HCT116 (cell line): ENCODE measurements at regions not wholly inside any gene's neighbourhood (a gene's known extent, or its start where the extent isn't known, plus 50 kb on each side); places are given as distances from the start of the nearest gene placed in this dataset.

Experiments used
- ATAC-seq: fragments of 200-7000 bp; cut with Tn5 transposase; 2 replicates; pipeline ENCODE4 v1.9.1; 2020; ENCODE audit warnings: mild to moderate bottlenecking, moderate library complexity
- BruUV-seq: library from RNA; stranded (reverse); fragments of 400-500 nt; replicated peaks from 2 replicates; lab custom pipeline; 2021; lab: Mats Ljungman, UMichigan
- CTCF ChIA-PET: fragments of 300-600 bp; sonication (Branson Sonifier 250); formaldehyde crosslinking; loops from one replicate; lab custom pipeline; 2021; ENCODE audit warnings: antibody characterized with exemption; lab: Charles Lee
- POLR2A ChIA-PET: fragments of 300-600, 350-600 bp; sonication (Branson Sonifier 250); formaldehyde crosslinking; loops from one replicate; lab custom pipeline; 2021; ENCODE audit warnings: antibody characterized with exemption; lab: Charles Lee
- RAD21 ChIA-PET, 2 experiments: fragments of 300-600 bp; sonication (Branson Sonifier 250); formaldehyde crosslinking; loops; one replicate each; lab custom pipeline; 2023; ENCODE audit warnings: low total read pairs in 2 of 2; ENCODE audit not compliant: uncharacterized antibody in 2 of 2, unreplicated experiment in 2 of 2, low non-redundant PET in 1 of 2; lab: Charles Lee
- DNase-seq: peaks from one replicate; pipeline ENCODE4 v3.0.0-alpha.2; 2010; ENCODE audit warnings: low read depth, low spot score
- H2AFZ ChIP-seq: fragments of 200-600 bp; shearing (Covaris generic), sonication (generic); 2 replicates; pipeline ENCODE4 v1.6.1; 2017; ENCODE audit warnings: low read depth, mixed run types, mixed read lengths, antibody characterized with exemption, low read length; ENCODE audit not compliant: poor library complexity, severe bottlenecking
- H3K27ac ChIP-seq: 2 replicates; pipeline ENCODE4 v1.5.1; 2012; ENCODE audit warnings: low read depth, low read length
- H3K27me3 ChIP-seq: fragments of 200-600 bp; sonication (generic); 2 replicates; pipeline ENCODE4 v1.6.1; 2016; ENCODE audit warnings: mixed run types, low read length, mixed read lengths; ENCODE audit not compliant: insufficient read depth
- H3K36me3 ChIP-seq, 2 experiments: fragments of 200-500 bp in 1 of 2; fragments of 200-600 bp in 1 of 2; sonication (Bioruptor generic) in 1 of 2; sonication (generic) in 1 of 2; 2 replicates each; pipeline versions ENCODE4 v1.5.1 to v1.6.1; 2014 to 2016; ENCODE audit warnings: low read length in 2 of 2, inconsistent platforms in 1 of 2, mixed read lengths in 1 of 2, mixed run types in 1 of 2; ENCODE audit not compliant: insufficient read depth in 2 of 2, control insufficient read depth in 1 of 2
- H3K4me1 ChIP-seq, 2 experiments: fragments of 200-600 bp in 1 of 2; sonication (generic) in 1 of 2; 2 replicates each; pipeline versions ENCODE4 v1.5.1 to v1.6.1; 2012 to 2017; ENCODE audit warnings: low read length in 2 of 2, inconsistent platforms in 1 of 2, mild to moderate bottlenecking in 1 of 2, mixed read lengths in 1 of 2, mixed run types in 1 of 2, moderate library complexity in 1 of 2; ENCODE audit not compliant: insufficient read depth in 2 of 2, control insufficient read depth in 1 of 2
- H3K4me2 ChIP-seq: fragments of 200-600 bp; sonication (generic); 2 replicates; pipeline ENCODE4 v1.6.1; 2017; ENCODE audit warnings: mixed run types, low read length, mixed read lengths
- H3K4me3 ChIP-seq, 2 experiments: fragments of 200-600 bp in 1 of 2; sonication (generic) in 1 of 2; replicated peaks in 1 of 2; 2 replicates each; pipeline ENCODE4 v1.5.1; 2011 to 2016; ENCODE audit warnings: low read length in 2 of 2, control low read depth in 1 of 2, low read depth in 1 of 2, mild to moderate bottlenecking in 1 of 2, mixed read lengths in 1 of 2, mixed run types in 1 of 2
- H3K79me2 ChIP-seq: fragments of 200-600 bp; sonication (generic); 2 replicates; pipeline ENCODE4 v1.6.1; 2017; ENCODE audit warnings: mild to moderate bottlenecking, mixed run types, low read length, moderate library complexity, mixed read lengths; ENCODE audit not compliant: insufficient read depth
- H3K9ac ChIP-seq: fragments of 200-600 bp; sonication (generic); 2 replicates; pipeline ENCODE4 v1.6.1; 2016; ENCODE audit warnings: low read length, mixed read lengths
- H3K9me2 ChIP-seq: fragments of 200-600 bp; sonication (generic), shearing (Covaris generic); 2 replicates; pipeline ENCODE4 v1.6.1; 2017; ENCODE audit warnings: mixed run types, mild to moderate bottlenecking, moderate library complexity; ENCODE audit not compliant: insufficient read depth
- H3K9me3 ChIP-seq, 2 experiments: fragments of 200-500 bp in 1 of 2; fragments of 200-600 bp in 1 of 2; sonication (Bioruptor generic) in 1 of 2; sonication (generic) in 1 of 2; 2 replicates each; pipeline ENCODE4 v1.6.1; 2014 to 2017; ENCODE audit warnings: low read length in 2 of 2, mixed read lengths in 2 of 2, inconsistent platforms in 1 of 2, low read depth in 1 of 2, mild to moderate bottlenecking in 1 of 2, mixed run types in 1 of 2, moderate library complexity in 1 of 2; ENCODE audit not compliant: control insufficient read depth in 1 of 2, insufficient read depth in 1 of 2
- H4K20me1 ChIP-seq: fragments of 200-600 bp; sonication (generic), shearing (Covaris generic); 2 replicates; pipeline ENCODE4 v1.6.1; 2017; ENCODE audit warnings: mixed run types, mild to moderate bottlenecking, moderate library complexity; ENCODE audit not compliant: insufficient read depth
- CBX3 ChIP-seq: IDR thresholded peaks from 2 replicates; pipeline ENCODE4 v1.6.1; 2012; ENCODE audit warnings: low read depth
- CEBPB ChIP-seq: IDR thresholded peaks from 2 replicates; pipeline ENCODE4 v1.6.1; 2012; ENCODE audit warnings: low read depth
- EZH2phosphoT487 ChIP-seq: fragments of 200-600 bp; IDR thresholded peaks from 2 replicates; pipeline ENCODE4 v1.6.1; 2018; ENCODE audit warnings: antibody characterized with exemption, borderline replicate concordance
- JUND ChIP-seq: IDR thresholded peaks from 2 replicates; pipeline ENCODE4 v1.6.1; 2012
- RAD21 ChIP-seq: IDR thresholded peaks from 2 replicates; pipeline ENCODE4 v1.6.1; 2012; ENCODE audit warnings: low read depth, mild to moderate bottlenecking
- SP1 ChIP-seq: IDR thresholded peaks from 2 replicates; pipeline ENCODE4 v1.6.1; 2012; ENCODE audit warnings: low read depth
- SRF ChIP-seq: IDR thresholded peaks from 2 replicates; pipeline ENCODE4 v1.6.1; 2012; ENCODE audit warnings: low read depth
- TCF7L2 ChIP-seq: IDR thresholded peaks from 2 replicates; pipeline ENCODE4 v1.7.0; 2011; ENCODE audit warnings: borderline replicate concordance, inconsistent platforms; ENCODE audit not compliant: insufficient read depth, insufficient read length; ENCODE audit errors: extremely low read depth
- YY1 ChIP-seq: IDR thresholded peaks from 2 replicates; pipeline ENCODE4 v1.6.1; 2011; ENCODE audit warnings: low read length, low read depth, moderate library complexity, mild to moderate bottlenecking; ENCODE audit not compliant: insufficient replicate concordance; ENCODE audit errors: extremely low read depth
- ZFX ChIP-seq: fragments of 450-650 bp; IDR thresholded peaks from 2 replicates; pipeline ENCODE4 v1.6.1; 2017
- ZNF274 ChIP-seq: fragments of 200-500 bp; sonication (Bioruptor generic); IDR thresholded peaks from 2 replicates; pipeline ENCODE4 v1.6.1; 2014; ENCODE audit warnings: mild to moderate bottlenecking, low read depth, low read length, inconsistent platforms
- intact Hi-C: fragments of 100-400 bp; cut with micrococcal nuclease; formaldehyde crosslinking; loops from 2 replicates; pipeline ENCODE4 v1.10.0; 2022
- TF ChIP-seq, protein P1 (sequence below): IDR thresholded peaks from 2 replicates; pipeline ENCODE4 v1.6.1; 2012
- TF ChIP-seq, protein P2 (sequence below): IDR thresholded peaks from 2 replicates; pipeline ENCODE4 v1.6.1; 2012; ENCODE audit warnings: low read depth

DNA sequence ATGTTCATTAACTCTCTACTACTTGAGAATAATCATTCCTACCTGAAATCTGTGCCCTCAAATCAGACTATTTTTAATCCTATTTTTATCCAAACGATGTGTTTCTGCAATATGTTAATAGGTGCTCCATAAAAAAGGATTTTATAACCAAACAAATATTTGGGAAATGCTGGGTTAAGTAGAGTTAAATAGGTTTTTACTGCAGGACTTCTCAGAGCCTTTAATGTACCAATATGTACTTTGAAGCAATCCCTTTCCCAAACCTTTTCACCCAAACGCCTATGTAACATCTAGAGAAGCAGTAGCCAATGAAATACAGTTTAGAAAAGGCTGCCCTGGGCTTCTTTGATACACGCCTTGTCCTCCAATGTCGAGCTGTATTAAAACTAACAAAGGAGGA, 182.5 kb downstream of the SP3 start (continued):
- TF ChIP-seq EZH2phosphoT487: no peak
- no peak for TF ChIP-seq ZNF274
- TF ChIP-seq CEBPB: no peak
- TF ChIP-seq YY1: no peak
- TF ChIP-seq RAD21: no peak
- no peak for TF ChIP-seq SP1
- no peak for TF ChIP-seq SRF

DNA sequence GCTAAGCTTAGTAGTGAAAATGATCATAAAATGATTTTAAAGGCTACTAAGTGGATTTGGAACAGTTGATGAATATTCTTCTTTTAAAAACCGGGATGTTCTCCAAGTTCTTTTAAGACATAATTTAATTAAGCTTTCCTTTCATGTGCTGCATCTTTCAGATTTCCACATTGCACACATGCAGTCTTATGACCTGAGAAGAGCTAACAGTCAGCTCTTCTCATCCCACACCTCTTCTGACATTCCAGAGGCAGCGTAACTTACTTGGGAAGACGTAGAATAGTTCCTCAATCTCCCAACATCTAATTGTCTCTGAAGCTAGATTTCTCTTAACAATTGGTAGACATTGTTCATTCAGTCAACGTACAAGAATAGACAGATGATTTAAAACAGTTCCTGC, 181.8 kb downstream of the SP3 start:
- intact Hi-C loops: no loop called here
- no peak overlapping the region for H3K4me2 ChIP-seq
- no peak overlapping the region for H3K27ac ChIP-seq
- no peaks in the 10 kb centered on the region for H3K36me3 ChIP-seq
- BruUV-seq: no TSS peak
- H3K9me3 ChIP-seq: no peaks in the 10 kb centered on the region
- no peaks in the 10 kb centered on the region for H4K20me1 ChIP-seq
- ChIA-PET RAD21 (no interaction called here), POLR2A (no interaction called here), CTCF (no interaction called here)
- no peaks in the 10 kb centered on the region for H3K79me2 ChIP-seq
- H3K9ac ChIP-seq: no peak overlapping the region
- TF ChIP-seq TCF7L2: no peak
- TF ChIP-seq JUND: no peak
- TF ChIP-seq CBX3: no peak
- TF ChIP-seq, protein P1, sequence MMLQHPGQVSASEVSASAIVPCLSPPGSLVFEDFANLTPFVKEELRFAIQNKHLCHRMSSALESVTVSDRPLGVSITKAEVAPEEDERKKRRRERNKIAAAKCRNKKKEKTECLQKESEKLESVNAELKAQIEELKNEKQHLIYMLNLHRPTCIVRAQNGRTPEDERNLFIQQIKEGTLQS: no peak
- no peak for TF ChIP-seq ZFX
- TF ChIP-seq EZH2phosphoT487: no peak
- TF ChIP-seq RAD21: no peak
- TF ChIP-seq, protein P2, sequence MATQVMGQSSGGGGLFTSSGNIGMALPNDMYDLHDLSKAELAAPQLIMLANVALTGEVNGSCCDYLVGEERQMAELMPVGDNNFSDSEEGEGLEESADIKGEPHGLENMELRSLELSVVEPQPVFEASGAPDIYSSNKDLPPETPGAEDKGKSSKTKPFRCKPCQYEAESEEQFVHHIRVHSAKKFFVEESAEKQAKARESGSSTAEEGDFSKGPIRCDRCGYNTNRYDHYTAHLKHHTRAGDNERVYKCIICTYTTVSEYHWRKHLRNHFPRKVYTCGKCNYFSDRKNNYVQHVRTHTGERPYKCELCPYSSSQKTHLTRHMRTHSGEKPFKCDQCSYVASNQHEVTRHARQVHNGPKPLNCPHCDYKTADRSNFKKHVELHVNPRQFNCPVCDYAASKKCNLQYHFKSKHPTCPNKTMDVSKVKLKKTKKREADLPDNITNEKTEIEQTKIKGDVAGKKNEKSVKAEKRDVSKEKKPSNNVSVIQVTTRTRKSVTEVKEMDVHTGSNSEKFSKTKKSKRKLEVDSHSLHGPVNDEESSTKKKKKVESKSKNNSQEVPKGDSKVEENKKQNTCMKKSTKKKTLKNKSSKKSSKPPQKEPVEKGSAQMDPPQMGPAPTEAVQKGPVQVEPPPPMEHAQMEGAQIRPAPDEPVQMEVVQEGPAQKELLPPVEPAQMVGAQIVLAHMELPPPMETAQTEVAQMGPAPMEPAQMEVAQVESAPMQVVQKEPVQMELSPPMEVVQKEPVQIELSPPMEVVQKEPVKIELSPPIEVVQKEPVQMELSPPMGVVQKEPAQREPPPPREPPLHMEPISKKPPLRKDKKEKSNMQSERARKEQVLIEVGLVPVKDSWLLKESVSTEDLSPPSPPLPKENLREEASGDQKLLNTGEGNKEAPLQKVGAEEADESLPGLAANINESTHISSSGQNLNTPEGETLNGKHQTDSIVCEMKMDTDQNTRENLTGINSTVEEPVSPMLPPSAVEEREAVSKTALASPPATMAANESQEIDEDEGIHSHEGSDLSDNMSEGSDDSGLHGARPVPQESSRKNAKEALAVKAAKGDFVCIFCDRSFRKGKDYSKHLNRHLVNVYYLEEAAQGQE: no peak
- no peak for ATAC-seq
- H3K27me3 ChIP-seq: no peaks in the 10 kb centered on the region; the same call in 1 of the 2 replicates
- H3K4me3 ChIP-seq: no peak overlapping the region
- no peaks in the 10 kb centered on the region for H3K9me2 ChIP-seq
- H2AFZ ChIP-seq: no peak overlapping the region
- no peaks in the 10 kb centered on the region for H3K4me1 ChIP-seq
- DNase-seq: no peak
